ENCODE measurements at regions not wholly inside any gene's neighbourhood (a gene's known extent, or its start where the extent isn't known, plus 50 kb on each side); places are given as distances from the start of the nearest gene placed in this dataset.

DNA sequence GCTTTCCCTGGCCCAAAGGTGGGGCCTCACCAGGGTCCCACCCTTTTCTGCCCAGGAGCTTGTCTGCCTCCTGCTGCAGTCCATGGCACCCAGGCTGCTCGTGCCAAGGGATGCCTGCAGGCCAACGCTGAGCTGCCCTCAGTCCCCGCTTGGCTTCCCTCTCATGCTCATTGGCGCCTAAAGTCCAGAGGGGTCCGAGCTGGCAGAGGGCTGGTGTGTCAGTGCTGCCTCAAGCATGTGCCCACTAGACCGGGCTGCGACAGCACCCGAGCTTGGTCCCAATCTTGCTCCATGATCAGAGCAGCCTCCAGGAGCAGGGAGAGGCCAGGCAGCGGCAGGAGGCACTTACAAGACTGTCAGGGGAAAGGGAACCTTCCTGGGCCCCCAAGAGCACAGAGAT, 287.0 kb downstream of the ICOS start:
- Histone ChIP-seq H4K20me1 (replicated peaks; ENCODE audit: insufficient read depth) (no peaks in the 10 kb centered on the region), H3K27me3 (ENCODE audit: insufficient read depth) (peaks cover 23% of the 10 kb centered on the region), H3K9me2 (ENCODE audit: insufficient read depth) (no peaks in the 10 kb centered on the region), H3K27ac (ENCODE audit: low read depth) (no peak overlapping the region), H3K4me1 (ENCODE audit: insufficient read depth) (peaks cover 6% of the 10 kb centered on the region; the same call in 1 of the 2 replicates), H3K4me3 (no peak overlapping the region), H3K36me3 (ENCODE audit: insufficient read depth) (no peaks in the 10 kb centered on the region), H3K79me2 (replicated peaks; ENCODE audit: insufficient read depth) (no peaks in the 10 kb centered on the region), H3K4me2 (no peak overlapping the region), H3F3A (replicated peaks; ENCODE audit: low read depth) (no peaks in the 10 kb centered on the region), H2AFZ (no peak overlapping the region)
- Mint-ChIP-seq H3K27ac (no peak overlapping the region), H3K4me1 (peaks cover 11% of the 10 kb centered on the region), H3K9me3 (peaks cover 2% of the 10 kb centered on the region; the same call in 1 of the 3 replicates), H3K27me3 (ENCODE audit: insufficient read depth, low read depth, poor library complexity) (peaks cover 11% of the 10 kb centered on the region), H3K36me3 (ENCODE audit: low read depth) (no peaks in the 10 kb centered on the region), H3K4me3 (no peak overlapping the region)
- TF ChIP-seq ZNF114 (CRISPR knock-in tag; IDR thresholded peaks at IDR 0.05) (no peak), ZNF331 (CRISPR knock-in tag; IDR thresholded peaks at IDR 0.05; ENCODE audit: low read depth) (no peak), JUNB (IDR thresholded peaks at IDR 0.05; ENCODE audit: unreplicated experiment) (no peak)
- TF ChIP-seq, protein P1, sequence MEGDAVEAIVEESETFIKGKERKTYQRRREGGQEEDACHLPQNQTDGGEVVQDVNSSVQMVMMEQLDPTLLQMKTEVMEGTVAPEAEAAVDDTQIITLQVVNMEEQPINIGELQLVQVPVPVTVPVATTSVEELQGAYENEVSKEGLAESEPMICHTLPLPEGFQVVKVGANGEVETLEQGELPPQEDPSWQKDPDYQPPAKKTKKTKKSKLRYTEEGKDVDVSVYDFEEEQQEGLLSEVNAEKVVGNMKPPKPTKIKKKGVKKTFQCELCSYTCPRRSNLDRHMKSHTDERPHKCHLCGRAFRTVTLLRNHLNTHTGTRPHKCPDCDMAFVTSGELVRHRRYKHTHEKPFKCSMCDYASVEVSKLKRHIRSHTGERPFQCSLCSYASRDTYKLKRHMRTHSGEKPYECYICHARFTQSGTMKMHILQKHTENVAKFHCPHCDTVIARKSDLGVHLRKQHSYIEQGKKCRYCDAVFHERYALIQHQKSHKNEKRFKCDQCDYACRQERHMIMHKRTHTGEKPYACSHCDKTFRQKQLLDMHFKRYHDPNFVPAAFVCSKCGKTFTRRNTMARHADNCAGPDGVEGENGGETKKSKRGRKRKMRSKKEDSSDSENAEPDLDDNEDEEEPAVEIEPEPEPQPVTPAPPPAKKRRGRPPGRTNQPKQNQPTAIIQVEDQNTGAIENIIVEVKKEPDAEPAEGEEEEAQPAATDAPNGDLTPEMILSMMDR (conservative IDR thresholded peaks at IDR 0.05; ENCODE audit: low read depth in 2 of 2), result no peak
- DNase-seq (ENCODE audit: low spot score) (no peak), ATAC-seq (no peak)

GRCh38 chr2:204225671-204226073, 289.1 kb downstream of the ICOS start:
- H3K4me3 ChIP-seq, result no peak overlapping the region
- no peak for DNase-seq (ENCODE audit: low spot score)
- Mint-ChIP-seq H3K4me3 (no peak overlapping the region), H3K36me3 (ENCODE audit: low read depth) (no peaks in the 10 kb centered on the region), H3K27ac (no peak overlapping the region), H3K9me3 (no peaks in the 10 kb centered on the region), H3K4me1 (peaks cover 16% of the 10 kb centered on the region), H3K27me3 (ENCODE audit: insufficient read depth, low read depth, poor library complexity) (peaks cover 25% of the 10 kb centered on the region)
- H3F3A ChIP-seq (replicated peaks; ENCODE audit: low read depth), result no peaks in the 10 kb centered on the region
- H3K9me2 ChIP-seq (ENCODE audit: insufficient read depth), result no peaks in the 10 kb centered on the region
- no peak overlapping the region for H3K27ac ChIP-seq (ENCODE audit: low read depth)
- no peak overlapping the region for H3K4me2 ChIP-seq
- H2AFZ ChIP-seq, result no peak overlapping the region
- peaks cover 44% of the 10 kb centered on the region for H3K27me3 ChIP-seq (ENCODE audit: insufficient read depth)
- H3K79me2 ChIP-seq (replicated peaks; ENCODE audit: insufficient read depth), result no peaks in the 10 kb centered on the region
- H3K36me3 ChIP-seq (ENCODE audit: insufficient read depth), result no peaks in the 10 kb centered on the region
- H3K4me1 ChIP-seq (ENCODE audit: insufficient read depth), result peaks cover 6% of the 10 kb centered on the region; the same call in 1 of the 2 replicates
- H4K20me1 ChIP-seq (replicated peaks; ENCODE audit: insufficient read depth), result no peaks in the 10 kb centered on the region
- ATAC-seq, result no peak
- TF ChIP-seq JUNB (IDR thresholded peaks at IDR 0.05; ENCODE audit: unreplicated experiment) (no peak), NANOG (IDR thresholded peaks at IDR 0.05; ENCODE audit: borderline replicate concordance) (no peak), ZNF462 (CRISPR knock-in tag; IDR thresholded peaks at IDR 0.05) (no peak), ZNF114 (CRISPR knock-in tag; IDR thresholded peaks at IDR 0.05) (no peak), STAT1 (IDR thresholded peaks at IDR 0.05; ENCODE audit: unreplicated experiment) (no peak), ZNF331 (CRISPR knock-in tag; IDR thresholded peaks at IDR 0.05; ENCODE audit: low read depth) (no peak), EZH2 (IDR thresholded peaks at IDR 0.05; ENCODE audit: low read depth, unreplicated experiment) (no peak), EZH2phosphoT487 (IDR thresholded peaks at IDR 0.05; ENCODE audit: unreplicated experiment) (no peak)
- TF ChIP-seq, protein P2, sequence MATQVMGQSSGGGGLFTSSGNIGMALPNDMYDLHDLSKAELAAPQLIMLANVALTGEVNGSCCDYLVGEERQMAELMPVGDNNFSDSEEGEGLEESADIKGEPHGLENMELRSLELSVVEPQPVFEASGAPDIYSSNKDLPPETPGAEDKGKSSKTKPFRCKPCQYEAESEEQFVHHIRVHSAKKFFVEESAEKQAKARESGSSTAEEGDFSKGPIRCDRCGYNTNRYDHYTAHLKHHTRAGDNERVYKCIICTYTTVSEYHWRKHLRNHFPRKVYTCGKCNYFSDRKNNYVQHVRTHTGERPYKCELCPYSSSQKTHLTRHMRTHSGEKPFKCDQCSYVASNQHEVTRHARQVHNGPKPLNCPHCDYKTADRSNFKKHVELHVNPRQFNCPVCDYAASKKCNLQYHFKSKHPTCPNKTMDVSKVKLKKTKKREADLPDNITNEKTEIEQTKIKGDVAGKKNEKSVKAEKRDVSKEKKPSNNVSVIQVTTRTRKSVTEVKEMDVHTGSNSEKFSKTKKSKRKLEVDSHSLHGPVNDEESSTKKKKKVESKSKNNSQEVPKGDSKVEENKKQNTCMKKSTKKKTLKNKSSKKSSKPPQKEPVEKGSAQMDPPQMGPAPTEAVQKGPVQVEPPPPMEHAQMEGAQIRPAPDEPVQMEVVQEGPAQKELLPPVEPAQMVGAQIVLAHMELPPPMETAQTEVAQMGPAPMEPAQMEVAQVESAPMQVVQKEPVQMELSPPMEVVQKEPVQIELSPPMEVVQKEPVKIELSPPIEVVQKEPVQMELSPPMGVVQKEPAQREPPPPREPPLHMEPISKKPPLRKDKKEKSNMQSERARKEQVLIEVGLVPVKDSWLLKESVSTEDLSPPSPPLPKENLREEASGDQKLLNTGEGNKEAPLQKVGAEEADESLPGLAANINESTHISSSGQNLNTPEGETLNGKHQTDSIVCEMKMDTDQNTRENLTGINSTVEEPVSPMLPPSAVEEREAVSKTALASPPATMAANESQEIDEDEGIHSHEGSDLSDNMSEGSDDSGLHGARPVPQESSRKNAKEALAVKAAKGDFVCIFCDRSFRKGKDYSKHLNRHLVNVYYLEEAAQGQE (IDR thresholded peaks at IDR 0.05; ENCODE audit: unreplicated experiment), result no peak

Measured in GM23338 (cell line).